GM19455 (cell line): ENCODE measurements at regions not wholly inside any gene's neighbourhood (a gene's known extent, or its start where the extent isn't known, plus 50 kb on each side); places are given as distances from the start of the nearest gene placed in this dataset.

Experiments
- ATAC-seq: cut with Tn5 transposase; IDR thresholded peaks from one replicate; pipeline ENCODE4 v1.9.1; 2021; ENCODE audit not compliant: unreplicated experiment

GRCh38 chr3:106251160-106251892, 382.5 kb upstream of the CBLB start:
- no peak for ATAC-seq

DNA sequence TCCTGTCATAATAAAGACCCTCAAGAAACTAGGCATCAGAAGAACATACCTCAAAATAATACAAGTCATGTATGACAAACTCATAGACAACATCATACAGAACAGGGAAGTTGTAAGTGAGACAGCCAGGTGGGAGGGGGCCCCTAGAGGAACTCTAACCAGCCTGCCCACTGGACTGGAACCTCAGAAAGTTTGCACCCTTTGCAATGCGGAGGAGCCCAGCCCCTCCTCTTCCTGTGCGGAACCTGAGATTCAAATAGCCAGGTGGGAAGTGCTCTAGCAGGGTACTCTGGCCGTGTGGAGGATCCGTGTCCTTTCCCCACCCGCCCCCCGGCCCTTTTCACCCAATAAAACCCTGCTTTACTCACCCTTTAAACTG, 387.0 kb upstream of the CBLB start:
- peak; percentile 97 for ATAC-seq

DNA sequence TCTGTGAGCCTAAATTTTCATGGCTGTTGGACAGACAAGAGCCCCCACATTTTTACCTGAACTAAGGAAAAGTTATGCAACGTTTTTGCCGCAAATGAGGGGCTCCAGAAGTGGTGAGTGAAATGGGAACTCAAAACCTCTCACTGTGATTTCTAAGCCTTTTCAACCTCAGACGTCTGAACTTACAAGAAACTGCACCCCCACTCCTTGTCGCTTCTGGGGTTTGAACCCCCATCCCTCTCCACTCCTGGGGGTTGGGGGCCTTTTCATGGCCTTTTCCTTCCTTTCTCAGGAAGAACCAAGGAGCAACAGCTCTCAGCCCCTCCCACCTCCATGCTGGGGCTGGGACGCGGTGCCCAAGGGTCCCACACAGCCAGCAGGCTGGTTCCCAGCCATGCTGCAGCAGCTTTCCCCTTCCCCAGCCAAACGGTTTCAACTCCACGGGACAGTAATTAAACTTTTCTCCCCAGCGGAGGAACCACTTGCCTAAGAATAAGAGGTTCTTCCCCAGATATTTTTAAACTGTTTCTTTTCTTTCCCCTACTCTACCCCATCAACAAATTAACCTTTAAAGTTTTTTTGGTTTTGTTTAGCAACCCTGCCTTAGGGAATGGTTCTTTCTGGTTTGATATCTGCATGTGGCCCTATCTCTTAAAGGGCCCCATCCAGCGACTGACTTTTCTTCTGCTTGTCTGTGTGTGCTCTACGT, 387.6 kb upstream of the CBLB start:
- peak; percentile 41 for ATAC-seq

GRCh38 chr3:106257172-106257571, 388.4 kb upstream of the CBLB start:
- no peak for ATAC-seq

- ATAC-seq: no peak
Measured at GRCh38 chr3:106261396-106261795, 392.6 kb upstream of the CBLB start.

GRCh38 chr3:106261915-106262683, 393.3 kb upstream of the CBLB start:
- no peak for ATAC-seq

DNA sequence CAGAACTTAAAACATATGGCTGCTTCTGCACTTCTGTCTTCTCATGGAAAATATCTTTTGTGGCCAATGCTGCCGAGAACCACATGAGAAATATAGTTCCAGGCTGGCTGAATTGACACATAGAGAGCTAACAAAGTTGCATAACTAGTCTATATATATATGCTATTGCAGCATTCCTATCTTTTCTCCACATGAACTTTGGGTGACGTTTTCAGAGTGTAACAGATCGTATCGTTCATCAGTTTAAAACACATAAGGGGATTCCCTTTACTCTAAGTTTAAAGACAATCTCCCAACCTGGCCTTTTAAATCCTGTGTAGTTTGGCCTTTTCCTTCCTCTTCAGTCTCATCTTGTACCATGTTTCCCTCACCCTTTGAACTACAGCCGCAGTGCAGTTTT, 394.2 kb upstream of the CBLB start:
- ATAC-seq: no peak

DNA sequence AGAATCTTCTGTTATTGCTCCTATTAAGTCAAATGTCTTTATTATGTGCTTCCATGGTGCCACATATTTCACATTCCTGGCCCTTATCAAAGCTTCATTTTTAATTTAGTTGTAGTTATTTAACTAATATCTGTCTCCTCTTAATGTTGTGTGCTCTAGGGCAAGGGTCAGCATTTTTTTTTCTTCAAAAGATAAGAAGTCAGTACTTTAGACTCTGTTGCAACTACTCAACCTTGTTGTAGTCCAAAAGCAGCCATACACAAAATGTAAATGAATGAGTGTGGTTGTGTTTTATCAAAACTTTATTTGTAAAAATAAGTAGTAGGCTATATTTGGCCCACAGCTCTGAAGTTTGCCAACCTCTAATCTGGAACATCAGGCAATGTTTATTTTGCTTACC, 394.7 kb upstream of the CBLB start:
- no peak for ATAC-seq

DNA sequence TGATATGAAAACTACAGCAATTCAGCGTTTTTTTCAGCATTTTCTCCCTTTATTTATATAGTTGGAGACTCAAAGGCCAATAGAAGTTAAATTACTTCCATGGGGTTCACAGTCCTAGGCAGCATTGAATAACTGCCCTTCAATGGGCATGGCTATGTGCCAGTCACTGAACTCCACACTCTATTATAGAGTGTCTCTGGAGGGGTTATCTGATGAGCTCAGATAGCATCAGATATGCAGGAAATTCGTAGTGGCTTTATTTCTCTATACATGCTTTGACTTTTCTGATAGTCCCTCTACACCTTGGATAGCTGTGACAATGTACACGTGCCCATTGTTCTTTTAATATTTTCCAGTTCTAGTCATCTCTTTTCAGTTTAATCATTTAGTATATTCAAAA, 396.9 kb upstream of the CBLB start:
- ATAC-seq: no peak

- no peak for ATAC-seq
Measured at GRCh38 chr3:106268696-106269095, 399.9 kb upstream of the CBLB start.

DNA sequence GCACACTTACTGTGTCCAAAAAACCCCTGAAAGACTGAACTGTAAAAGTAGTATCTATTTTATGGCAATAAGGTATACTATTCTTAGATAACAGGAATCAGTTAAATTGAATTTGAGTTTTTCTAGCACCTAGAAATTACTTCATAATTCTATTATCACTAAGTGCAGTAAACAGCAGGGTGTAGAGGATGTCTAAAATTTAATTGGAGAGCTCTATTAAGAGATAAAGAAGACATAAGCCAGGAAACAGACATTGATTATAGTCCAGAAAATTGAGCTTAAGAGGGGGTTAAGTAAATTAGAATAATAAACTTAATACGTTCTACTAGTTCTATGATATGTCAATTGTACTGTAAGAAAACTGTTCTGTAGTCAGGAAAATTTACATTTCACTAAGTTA, 403.5 kb upstream of the CBLB start:
- no peak for ATAC-seq

- ATAC-seq: no peak
Measured at GRCh38 chr3:106275592-106275991, 406.8 kb upstream of the CBLB start.

- no peak for ATAC-seq
Measured at GRCh38 chr3:106276151-106276550, 407.3 kb upstream of the CBLB start.

DNA sequence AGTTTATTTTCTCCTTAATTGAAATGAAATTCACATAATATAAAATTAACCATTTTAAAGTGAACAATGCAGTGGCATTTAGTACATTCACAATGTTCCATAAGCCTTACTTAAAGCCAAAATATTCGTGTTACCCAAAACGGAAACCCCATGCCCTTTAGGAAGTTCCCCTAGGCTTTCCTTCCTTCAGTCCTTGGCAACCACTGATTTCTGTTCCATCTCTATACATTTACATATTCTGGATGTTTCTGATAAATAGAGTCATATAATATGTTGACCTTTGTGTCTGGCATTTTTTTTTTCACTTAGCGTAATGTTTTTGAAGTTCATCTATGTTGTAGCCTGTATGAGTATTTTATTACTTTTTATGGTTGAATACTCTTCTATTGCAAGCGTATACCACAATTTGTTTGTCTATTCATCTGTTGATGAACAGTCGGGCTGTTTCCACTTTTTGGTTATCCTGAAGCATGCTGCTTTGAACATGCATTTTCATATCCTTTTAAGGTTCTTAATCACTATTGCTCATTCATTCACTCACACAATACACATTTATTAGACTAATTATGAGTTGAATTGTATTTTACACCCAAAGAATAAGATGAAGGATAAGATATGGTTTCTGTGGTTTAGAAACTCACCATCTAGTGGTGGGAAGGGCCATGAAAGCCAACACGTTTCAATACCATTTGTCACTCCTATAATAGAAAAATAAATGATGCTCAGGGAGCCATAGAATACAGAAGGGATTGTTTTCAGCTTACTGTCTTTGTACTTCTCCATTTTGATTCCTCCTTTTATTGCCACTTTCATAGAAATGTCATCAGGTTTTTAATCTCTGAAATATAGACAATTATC, 408.2 kb upstream of the CBLB start:
- ATAC-seq: no peak

- no peak for ATAC-seq
Measured at GRCh38 chr3:106277731-106278130, 408.9 kb upstream of the CBLB start.

- ATAC-seq: no peak
Measured at GRCh38 chr3:106281221-106281620, 412.4 kb upstream of the CBLB start.

GRCh38 chr3:106282943-106283342, 414.1 kb upstream of the CBLB start:
- ATAC-seq: no peak

DNA sequence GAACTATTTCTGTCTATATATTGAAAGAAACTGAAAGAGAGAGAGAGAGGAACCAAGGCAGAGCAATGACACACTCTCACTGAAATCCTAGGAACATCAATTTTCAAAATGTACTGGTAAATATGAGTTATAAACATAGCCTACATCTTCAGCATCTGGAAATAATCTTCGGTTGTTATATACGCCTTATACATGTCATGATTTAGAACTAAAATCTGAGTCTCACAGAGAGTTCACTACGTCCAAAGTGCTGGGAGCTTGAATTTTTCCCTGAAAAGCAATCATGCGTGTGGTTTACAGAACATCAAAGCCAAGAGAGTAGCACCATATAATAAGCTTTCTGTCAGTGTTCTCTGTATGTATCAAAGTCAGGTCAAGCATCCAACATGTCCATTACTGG, 420.0 kb upstream of the CBLB start:
- ATAC-seq: no peak

DNA sequence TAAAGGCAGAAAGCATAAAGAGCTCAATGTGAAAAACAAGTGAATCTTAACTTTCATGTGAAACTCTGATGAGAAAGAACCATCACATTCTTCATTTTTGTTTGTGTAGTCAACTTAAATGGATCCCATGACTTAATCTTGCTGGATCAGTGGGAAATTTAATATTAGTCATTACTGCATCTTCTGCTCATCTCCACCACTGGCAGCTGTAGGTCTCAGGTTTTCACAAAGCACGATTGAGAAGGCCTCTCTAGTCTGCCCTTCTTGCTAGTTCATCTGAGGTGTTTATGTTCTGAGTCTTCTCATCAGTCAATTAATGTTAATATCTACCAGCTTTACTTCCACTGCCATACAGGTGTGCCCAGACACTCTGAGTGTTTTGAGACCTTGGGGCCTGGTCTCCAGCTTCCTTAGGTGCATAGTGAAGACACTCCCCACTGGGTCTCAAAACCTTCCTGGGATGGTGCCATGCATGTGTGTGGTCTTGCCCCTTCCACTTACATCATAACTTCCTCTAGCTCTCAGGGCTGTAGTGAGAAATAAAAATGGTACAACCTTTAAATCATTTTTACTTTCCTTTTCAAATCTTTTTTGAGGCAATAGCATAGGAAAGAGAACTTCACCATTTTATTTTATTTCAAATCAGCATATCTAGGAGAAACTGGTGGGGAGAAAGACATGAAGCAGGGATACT, 421.6 kb upstream of the CBLB start:
- ATAC-seq: no peak

GRCh38 chr3:106293161-106293560, 424.3 kb upstream of the CBLB start:
- ATAC-seq: no peak

- no peak for ATAC-seq
Measured at GRCh38 chr3:106294121-106294520, 425.3 kb upstream of the CBLB start.
